Mucosa of rectum (tissue), 2 donors: ENCODE measurements at regions not wholly inside any gene's neighbourhood (a gene's known extent, or its start where the extent isn't known, plus 50 kb on each side); places are given as distances from the start of the nearest gene placed in this dataset.

Source experiments
- H3K27ac ChIP-seq, 2 donors: one replicate each; pipeline ENCODE4 v1.7.0; 2013; ENCODE audit warnings: inconsistent platforms in 2 of 2, low read depth in 2 of 2, low read length in 2 of 2
- H3K27me3 ChIP-seq, 2 donors: one replicate each; pipeline ENCODE4 v1.7.0; 2013; ENCODE audit warnings: low read length in 2 of 2; ENCODE audit not compliant: control insufficient read depth in 2 of 2, insufficient read depth in 2 of 2
- H3K36me3 ChIP-seq, 2 donors: one replicate each; pipeline ENCODE4 v1.7.0; 2013; ENCODE audit warnings: low read length in 2 of 2; ENCODE audit not compliant: control insufficient read depth in 2 of 2, insufficient read depth in 2 of 2
- H3K4me1 ChIP-seq, 2 donors: one replicate each; pipeline ENCODE4 v1.7.0; 2013; ENCODE audit warnings: low read length in 2 of 2, mild to moderate bottlenecking in 1 of 2; ENCODE audit not compliant: control insufficient read depth in 2 of 2, insufficient read depth in 2 of 2
- H3K4me3 ChIP-seq, 2 donors: one replicate each; pipeline ENCODE4 v1.7.0; 2013; ENCODE audit warnings: low read length in 2 of 2
- H3K9ac ChIP-seq, 2 donors: one replicate each; pipeline ENCODE4 v1.7.0; 2013; ENCODE audit warnings: low read length in 2 of 2, low read depth in 1 of 2, mild to moderate bottlenecking in 1 of 2
- H3K9me3 ChIP-seq, 2 donors: one replicate each; pipeline ENCODE4 v1.7.0; 2013; ENCODE audit warnings: low read length in 2 of 2; ENCODE audit not compliant: control insufficient read depth in 2 of 2
- donor health status: healthy.
- donor health status: Normal muscosa, but diverticular disease.

DNA sequence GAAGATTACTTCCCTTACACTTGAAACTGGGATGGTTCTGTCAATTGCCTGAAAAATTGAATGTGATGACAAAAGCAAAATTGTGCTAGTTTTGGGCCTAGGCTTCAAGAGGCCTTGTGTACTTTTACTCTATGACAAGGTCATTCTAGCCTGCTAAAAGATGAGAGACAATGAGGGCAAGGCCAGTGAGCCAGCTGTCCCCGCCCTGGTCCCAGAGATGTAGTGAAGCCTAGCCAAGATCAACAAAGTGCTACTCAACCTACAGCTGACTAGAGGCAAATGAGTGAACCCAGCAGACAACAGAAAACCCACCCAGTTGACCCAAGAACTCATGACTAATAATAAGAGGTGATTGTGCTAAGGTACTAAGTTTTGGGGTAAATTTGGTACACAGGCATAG lies 248.7 kb downstream of the IL15 start:
- Histone ChIP-seq H3K27me3 (no peaks in the 10 kb centered on the region), H3K4me1 (peaks cover 0 to 4% of the 10 kb centered on the region in 2 donors), H3K9ac (no peak overlapping the region), H3K4me3 (no peak overlapping the region), H3K9me3 (no peaks in the 10 kb centered on the region), H3K27ac (no peak overlapping the region), H3K36me3 (no peaks in the 10 kb centered on the region)

DNA sequence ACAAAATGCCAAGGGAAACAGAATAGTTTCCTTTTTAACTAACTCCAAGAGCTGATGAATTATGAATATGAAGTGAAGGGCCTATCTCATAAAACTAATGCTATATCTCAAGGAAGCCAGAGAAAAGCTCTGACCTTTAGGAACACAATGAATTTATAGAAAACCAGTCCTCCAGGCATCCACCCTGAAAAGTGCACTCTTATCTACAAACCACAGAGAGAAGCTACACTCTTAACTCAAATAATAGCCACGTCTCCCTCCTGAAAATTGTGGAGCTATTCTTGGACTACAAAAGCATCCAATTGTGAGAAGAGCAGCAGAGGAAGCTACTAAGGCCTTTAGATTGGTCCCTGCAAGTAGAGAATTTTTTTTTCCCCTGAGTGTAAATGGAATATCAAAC lies 253.9 kb downstream of the IL15 start:
- Histone ChIP-seq H3K36me3 (no peaks in the 10 kb centered on the region), H3K4me3 (no peak overlapping the region), H3K4me1 (no peaks in the 10 kb centered on the region), H3K27me3 (no peaks in the 10 kb centered on the region), H3K27ac (no peak overlapping the region), H3K9ac (no peak overlapping the region), H3K9me3 (no peaks in the 10 kb centered on the region)

DNA sequence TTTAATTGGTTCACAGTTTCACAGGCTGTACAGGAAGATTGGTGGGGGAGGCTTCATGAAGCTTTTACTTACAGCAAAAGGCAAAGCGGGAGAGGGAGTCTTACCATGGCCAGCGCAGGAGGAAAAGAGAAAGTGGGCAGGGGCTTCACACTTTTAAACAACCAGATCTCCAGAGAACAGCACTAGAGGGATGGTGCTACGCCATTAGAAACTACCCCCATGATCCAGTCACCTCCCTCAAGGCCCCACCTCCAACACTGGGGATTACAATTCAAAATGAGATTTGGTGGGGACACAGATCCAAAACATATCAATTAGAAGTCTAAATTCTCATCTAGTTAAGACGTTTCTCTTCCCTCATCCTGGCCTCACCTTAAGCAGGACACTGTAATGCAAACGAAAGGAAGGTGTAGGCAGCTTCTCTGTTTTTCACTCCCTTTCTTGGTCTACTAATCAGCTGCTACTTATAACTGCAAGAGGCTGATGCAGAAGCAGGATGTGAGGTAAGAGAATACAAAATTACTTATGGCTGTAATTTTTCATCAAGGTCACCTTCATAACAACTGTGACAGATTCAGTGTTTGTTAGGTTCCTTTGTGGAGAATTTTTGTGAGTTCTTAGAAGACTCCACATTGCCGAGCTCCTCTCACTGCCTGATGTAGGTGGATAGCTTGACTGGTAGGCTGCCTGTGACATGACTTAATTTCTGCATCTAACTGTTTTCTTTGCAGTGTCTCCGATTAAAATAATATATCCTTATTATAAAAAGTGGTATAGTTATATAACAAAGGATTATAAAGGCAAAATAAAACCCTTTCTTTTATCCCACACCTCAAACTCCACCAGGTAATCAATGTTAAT lies 255.1 kb downstream of the IL15 start:
- H3K4me1 ChIP-seq: no peaks in the 10 kb centered on the region

DNA sequence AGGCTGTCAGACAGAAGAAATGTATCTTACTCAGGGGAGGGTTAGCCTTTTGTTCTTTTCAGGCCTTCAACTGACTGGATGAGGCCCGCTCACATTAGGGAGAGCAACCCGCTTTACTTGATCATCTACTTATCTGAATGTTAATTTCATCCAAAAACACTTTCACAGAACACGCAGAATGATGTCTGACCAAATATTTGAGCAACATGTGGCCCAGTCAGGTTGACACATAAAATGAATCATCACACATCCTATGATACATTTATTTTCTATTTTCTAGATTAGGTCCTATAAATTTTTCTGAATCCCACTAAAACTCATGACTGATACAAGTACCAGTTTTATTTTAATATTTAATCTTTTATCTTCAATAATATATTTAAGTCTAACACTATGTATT lies 260.3 kb downstream of the IL15 start:
- H3K36me3 ChIP-seq: no peaks in the 10 kb centered on the region

More for the DNA sequence above, 255.1 kb downstream of the IL15 start:
- no peaks in the 10 kb centered on the region for H3K9me3 ChIP-seq
- no peak overlapping the region for H3K9ac ChIP-seq
- no peak overlapping the region for H3K27ac ChIP-seq
- H3K36me3 ChIP-seq: no peaks in the 10 kb centered on the region
- H3K4me3 ChIP-seq: no peak overlapping the region
- H3K27me3 ChIP-seq: no peaks in the 10 kb centered on the region

DNA sequence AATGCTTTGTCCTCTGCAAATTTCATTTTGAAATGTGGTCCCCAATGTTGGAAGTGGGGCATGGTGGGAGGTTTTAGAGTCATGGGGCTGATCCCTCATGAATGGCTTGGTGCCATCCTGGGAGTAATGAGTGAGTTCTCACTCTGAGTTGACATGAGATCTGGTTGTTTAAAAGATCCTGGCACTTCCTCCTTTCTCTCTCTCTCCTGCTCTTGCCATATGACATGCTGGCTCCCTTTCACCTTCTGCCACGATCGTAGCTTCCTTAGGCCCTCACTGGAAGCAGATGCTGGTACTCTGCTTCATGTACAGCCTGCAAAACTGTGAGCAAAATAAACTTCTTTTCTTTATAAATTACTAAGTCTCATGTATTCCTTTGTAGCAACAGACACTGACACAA lies 262.0 kb downstream of the IL15 start:
- H3K9ac ChIP-seq: no peak overlapping the region
- no peaks in the 10 kb centered on the region for H3K36me3 ChIP-seq
- H3K27me3 ChIP-seq: no peaks in the 10 kb centered on the region
- no peaks in the 10 kb centered on the region for H3K4me1 ChIP-seq
- H3K9me3 ChIP-seq: no peaks in the 10 kb centered on the region
- no peak overlapping the region for H3K4me3 ChIP-seq
- no peak overlapping the region for H3K27ac ChIP-seq

More for the DNA sequence above, 260.3 kb downstream of the IL15 start:
- Histone ChIP-seq H3K27ac (no peak overlapping the region), H3K27me3 (no peaks in the 10 kb centered on the region), H3K4me1 (no peaks in the 10 kb centered on the region), H3K9me3 (no peaks in the 10 kb centered on the region), H3K9ac (no peak overlapping the region), H3K4me3 (no peak overlapping the region)

DNA sequence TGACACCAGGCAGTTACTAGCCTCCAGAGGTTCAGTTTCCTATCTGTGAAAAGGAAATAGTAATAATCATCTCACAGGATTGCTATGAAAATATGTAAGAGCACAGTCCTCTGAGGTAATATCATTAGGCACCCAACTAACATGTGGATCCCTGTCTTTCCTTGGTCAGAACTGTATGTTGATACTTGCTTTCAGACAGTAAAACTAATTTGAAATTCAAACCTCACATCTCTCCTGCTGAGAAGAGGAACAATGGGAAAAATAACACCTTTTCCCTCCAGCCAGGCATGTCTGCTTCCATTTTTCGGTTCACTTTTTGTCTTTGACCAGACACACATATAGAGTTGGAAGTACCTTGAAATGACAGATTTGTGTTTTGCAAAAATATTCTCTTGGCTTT lies 262.7 kb downstream of the IL15 start:
- no peaks in the 10 kb centered on the region for H3K27me3 ChIP-seq
- no peak overlapping the region for H3K4me3 ChIP-seq
- no peaks in the 10 kb centered on the region for H3K9me3 ChIP-seq
- H3K27ac ChIP-seq: no peak overlapping the region
- no peaks in the 10 kb centered on the region for H3K36me3 ChIP-seq
- no peak overlapping the region for H3K9ac ChIP-seq
- H3K4me1 ChIP-seq: no peaks in the 10 kb centered on the region

DNA sequence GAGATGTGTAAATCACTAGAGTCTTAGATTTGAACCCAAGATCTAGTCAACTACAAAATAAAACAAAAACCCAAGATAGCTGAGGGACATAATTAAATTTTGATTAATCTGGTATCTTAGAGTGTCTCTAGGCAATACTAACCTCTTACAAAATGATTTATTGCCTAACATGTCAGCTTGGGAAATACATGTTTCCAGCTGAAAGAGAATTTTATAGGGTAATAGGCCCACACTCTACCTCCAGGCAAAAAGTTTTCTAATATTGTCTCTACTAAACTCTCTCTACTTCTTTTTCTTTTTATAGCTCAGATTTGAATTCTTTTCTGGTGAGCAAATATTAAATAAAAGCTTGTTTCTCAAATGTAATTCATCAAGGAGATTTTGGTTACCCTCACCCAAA lies 263.2 kb downstream of the IL15 start:
- Histone ChIP-seq H3K4me1 (no peaks in the 10 kb centered on the region), H3K27ac (no peak overlapping the region)

DNA sequence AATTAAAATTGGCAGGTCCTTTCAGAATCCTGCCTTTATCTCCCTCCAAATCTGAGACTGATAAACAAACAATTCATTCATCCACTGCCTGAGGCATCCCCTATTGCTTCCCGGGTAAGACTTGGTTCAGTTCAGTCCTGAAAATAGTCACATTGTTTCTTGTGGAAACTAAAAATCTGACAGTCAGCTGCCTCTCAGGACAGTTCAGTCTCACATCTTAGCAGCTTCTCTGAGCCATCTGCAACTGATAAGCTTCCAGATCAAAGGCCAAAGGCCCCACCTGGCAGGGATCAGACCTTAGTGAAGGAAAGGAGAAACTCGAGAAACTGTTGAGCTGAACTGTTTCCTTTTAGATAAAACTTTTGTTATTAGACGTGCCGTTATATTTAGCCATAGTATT lies 264.5 kb downstream of the IL15 start:
- Histone ChIP-seq H3K4me1 (no peaks in the 10 kb centered on the region), H3K9ac (no peak overlapping the region), H3K27me3 (no peaks in the 10 kb centered on the region), H3K9me3 (no peaks in the 10 kb centered on the region), H3K36me3 (no peaks in the 10 kb centered on the region), H3K4me3 (no peak overlapping the region), H3K27ac (no peak overlapping the region)

More for the DNA sequence above, 263.2 kb downstream of the IL15 start:
- Histone ChIP-seq H3K4me3 (no peak overlapping the region), H3K36me3 (no peaks in the 10 kb centered on the region), H3K27me3 (no peaks in the 10 kb centered on the region), H3K9ac (no peak overlapping the region), H3K9me3 (no peaks in the 10 kb centered on the region)

DNA sequence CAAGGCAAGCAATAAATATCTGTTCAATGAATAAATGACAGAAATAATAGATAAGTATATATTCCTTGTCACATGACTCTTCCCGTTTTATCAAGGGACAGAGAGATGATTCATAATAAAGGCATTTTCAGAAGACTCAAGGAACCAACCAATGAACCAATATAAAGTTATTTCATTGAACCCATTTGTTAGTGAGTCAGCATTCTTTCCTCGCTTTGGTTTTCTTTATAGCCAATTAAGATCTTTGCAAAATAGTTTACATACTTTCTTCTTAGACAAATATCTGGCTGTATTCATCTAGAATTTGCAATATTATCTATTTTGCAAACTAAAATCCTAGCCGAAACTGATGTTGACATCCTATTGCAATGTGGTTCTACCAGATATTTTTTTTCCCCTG lies 269.4 kb downstream of the IL15 start:
- no peak overlapping the region for H3K27ac ChIP-seq
- H3K9me3 ChIP-seq: no peaks in the 10 kb centered on the region
- no peak overlapping the region for H3K9ac ChIP-seq
- H3K27me3 ChIP-seq: no peaks in the 10 kb centered on the region
- no peaks in the 10 kb centered on the region for H3K36me3 ChIP-seq
- no peak overlapping the region for H3K4me3 ChIP-seq
- no peaks in the 10 kb centered on the region for H3K4me1 ChIP-seq

DNA sequence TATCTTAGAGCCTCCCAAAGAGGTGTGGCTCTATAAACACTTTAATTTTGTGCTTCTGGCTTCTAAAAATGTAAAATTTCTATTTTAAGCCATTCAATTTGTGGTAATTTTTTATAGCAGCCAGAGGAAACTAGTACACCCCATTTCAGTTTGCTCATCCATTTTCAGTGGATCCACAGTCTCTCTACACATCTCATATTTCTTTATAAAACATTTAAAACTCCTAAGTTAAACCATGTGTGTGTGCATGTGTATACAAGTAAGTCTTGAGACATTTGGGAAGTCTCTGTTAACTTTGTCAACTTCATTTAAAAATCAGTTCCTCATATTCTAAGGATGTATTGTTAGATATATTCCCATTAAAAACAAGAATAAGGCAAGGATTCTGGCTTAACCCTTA lies 273.2 kb downstream of the IL15 start:
- no peak overlapping the region for H3K4me3 ChIP-seq
- H3K9ac ChIP-seq: no peak overlapping the region
- H3K4me1 ChIP-seq: no peaks in the 10 kb centered on the region
- H3K36me3 ChIP-seq: no peaks in the 10 kb centered on the region
- no peak overlapping the region for H3K27ac ChIP-seq
- no peaks in the 10 kb centered on the region for H3K9me3 ChIP-seq
- H3K27me3 ChIP-seq: no peaks in the 10 kb centered on the region
